KG1 (cell line): ENCODE measurements at regions not wholly inside any gene's neighbourhood (a gene's known extent, or its start where the extent isn't known, plus 50 kb on each side); places are given as distances from the start of the nearest gene placed in this dataset.

Experiments
- DNase-seq: peaks from one replicate; lab custom pipeline; 2025; lab: John Stamatoyannopoulos, UW

DNA sequence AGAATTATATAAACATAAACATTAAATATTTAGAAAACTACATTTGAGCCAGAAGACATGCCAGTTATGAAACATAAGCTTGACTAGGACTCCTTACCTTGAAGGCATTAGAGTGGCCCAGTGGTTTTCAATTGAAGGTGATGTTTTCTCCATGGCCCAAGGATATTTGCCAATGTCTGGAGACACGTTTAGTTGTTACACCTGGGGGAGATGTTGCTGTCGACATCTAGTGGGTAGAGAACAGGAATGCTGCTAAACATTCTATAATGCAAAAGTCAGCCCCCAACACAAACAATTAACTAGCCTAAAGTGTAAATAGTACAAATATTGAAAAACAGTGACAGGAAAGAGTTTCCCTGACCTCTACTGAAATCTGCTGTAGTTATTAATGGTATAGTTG lies 200.9 kb upstream of the HS3ST5 start:
- DNase-seq = no peak

DNA sequence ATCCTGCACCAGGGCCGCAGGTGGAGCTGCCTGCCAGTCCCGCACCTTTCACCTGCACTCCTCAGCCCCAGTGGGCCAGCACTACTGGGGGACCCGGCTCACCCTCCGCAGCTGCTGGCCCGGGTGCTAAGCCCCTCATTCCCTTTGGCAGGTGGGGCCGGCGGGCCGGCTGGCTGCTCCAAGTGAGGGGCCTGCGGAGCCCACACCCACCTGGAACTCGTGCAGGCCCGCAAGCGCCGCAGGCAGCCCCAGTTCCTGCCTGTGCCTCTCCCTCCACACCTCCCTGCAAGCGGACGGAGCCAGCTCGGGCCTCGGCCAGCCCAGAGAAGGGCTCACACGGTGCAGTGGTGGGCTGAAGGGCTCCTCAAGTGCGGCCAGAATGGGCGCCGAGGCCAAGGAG lies 199.0 kb upstream of the HS3ST5 start:
- no peak for DNase-seq

DNA sequence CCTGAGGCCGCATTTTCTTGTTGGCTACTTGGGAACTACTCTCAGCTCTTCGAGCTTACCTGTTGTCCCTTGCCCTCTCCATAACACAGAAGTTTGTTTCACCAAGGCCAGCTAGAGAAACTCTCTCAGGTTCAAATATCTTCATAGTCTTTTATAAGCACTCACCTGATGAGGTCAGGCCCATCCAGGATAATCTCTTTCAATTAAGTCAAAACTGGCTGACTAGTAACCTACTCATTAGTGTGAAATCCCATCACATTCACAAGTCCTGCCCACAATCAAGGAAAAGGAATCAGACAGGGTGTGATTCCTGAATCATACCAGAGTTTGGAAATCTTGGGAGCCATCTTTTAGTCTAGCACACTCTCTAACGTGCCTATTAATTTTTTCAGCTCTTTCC lies 195.2 kb upstream of the HS3ST5 start:
- DNase-seq = no peak

DNA sequence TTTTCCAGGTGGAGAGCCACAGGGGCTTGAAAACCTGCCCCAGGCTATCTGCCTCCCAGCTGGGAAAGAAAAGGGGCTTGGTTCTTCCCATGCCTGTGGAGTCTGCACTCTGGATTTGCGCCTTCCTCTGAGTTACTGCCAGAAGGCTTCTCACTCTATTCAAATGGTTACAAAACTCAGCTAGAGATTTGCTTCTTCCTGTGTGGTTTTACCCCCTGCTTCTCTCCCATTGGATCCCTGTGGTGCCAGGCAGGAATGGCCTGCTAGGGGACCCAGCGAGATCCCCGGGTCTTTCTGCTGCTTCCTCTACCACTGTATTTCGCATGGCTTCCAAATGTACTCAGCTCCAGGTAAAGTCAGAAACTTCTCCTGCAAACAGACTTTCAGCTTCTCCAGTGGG lies 192.0 kb upstream of the HS3ST5 start:
- DNase-seq = no peak

DNA sequence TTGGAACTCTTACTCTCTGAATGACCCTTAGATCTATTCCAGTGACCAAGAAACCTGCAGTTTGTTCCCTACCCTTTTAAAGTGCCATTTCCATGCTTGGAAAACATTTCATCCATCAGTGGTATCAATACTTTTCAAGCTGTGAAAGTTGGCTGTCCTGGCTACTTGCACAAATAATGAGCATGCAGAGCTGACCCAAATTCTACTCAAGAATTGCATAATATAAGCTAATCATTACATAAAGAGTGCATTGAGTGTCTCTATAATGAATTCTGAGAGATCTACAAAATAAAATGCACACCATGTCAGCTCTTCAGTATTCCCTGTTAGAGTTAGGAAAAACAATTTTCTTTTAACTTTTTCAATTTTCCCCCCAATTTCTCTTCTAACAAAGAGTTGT lies 181.3 kb upstream of the HS3ST5 start:
- DNase-seq = no peak

DNA sequence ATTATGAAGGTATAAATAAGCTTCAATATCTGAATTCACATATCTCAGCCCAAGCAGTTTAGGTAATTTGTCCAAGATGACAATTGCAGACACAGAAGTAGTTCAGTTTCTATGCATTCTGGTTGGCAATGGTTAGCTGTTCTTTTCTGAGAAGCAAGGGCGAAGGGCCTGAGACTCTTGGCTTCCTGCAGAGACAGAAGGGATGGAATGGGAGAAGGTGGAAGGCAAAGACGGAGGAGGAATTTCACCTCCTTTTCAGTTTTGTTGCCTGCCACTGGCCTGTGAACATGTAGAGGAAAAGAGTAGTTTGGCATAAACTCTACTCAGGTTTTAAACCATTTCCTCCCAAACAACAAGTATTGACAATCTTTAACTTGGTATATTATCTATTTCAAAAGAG lies 180.7 kb upstream of the HS3ST5 start:
- DNase-seq = no peak

DNA sequence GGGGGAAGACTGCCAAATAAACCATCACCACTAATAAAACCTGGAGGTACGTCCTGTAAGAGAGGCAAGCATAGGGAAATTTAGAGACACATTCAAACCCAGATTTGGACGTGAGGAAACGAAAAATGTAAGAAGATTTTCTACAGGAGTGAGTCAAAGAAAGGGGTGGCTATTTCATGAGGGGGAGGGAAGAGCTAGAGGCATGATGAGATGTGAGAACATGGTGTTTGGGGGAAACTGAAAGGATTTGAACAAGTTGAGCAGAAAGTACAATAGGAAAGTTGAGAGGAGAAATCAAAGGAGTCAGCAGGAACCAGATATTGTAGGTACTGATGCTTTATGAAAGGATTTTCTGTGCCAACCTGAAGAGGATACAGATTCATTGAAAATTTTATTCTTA lies 179.1 kb upstream of the HS3ST5 start:
- DNase-seq = no peak

DNA sequence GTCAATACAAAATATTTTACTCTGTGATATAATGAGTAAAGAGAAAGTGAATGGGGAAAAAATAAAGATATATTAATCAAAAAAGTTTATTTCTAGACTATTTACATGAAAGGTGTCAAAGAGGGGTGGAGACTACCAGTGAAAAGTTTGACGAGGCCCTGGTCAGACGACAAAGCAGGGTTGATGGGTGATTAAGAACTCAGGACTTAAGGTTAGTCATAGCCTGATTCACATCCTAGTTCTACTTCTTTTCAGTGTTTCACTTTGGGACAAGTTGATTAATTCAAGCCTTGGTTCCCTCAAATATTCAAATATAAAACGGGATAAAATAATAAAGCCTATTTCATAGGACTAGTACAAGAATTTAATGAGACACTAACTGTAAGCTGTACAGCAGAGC lies 178.2 kb upstream of the HS3ST5 start:
- DNase-seq = no peak

DNA sequence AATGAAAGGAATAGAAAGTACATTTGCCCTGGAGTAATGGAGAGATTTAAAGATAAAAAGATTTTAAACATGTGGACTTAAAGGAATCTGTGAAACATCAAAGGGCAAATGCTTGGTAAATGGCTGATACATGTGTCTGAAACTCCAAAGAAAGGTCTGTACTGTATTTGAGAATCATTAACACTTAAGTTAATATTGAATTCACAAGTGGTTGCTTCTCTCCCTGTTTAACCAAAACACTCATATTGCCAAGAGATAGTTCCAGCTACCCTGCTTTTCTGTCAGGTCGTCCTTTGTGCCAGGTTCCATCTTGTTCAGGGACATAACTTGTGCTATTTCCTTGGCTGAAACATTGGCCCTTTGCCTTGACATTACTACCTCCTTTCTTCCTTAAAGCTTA lies 171.3 kb upstream of the HS3ST5 start:
- no peak for DNase-seq

DNA sequence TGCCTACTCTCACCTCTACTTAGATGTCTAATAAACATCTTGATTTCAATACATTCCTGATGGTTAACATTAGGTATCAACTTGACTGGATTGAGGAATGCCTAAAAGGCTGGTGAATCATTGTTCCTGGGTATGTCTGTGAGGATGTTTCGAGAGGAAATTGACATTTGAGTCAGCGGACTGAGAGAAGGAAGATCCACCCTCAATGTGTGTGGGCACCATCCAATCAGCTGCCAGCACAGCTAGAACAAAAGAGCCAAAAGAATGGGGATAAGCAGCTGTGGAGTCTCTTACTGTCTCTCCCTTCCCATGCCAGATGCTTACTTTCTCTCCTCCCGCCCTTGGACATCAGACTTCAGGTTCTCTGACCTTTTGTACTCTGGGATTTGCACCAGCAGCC lies 128.6 kb upstream of the HS3ST5 start:
- DNase-seq = no peak

DNA sequence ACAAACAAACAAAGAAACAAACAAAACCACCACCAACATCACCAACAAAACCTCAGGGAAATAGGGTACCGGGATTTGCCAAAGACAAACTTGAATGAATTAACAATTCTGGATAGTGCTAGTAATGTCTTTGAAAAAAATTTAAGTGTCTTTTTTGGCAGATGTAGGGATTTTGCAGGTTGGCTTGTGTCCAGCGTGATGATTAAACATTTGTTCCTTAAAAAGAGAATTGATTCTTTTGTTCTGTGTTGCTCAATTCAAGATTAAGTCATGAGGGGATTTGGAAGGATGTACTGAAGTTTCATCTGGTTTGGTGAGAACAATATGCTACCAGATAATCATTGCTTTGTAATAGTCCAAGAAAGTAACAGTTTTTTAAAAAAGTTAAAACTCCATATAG lies 125.1 kb upstream of the HS3ST5 start:
- no peak for DNase-seq

DNA sequence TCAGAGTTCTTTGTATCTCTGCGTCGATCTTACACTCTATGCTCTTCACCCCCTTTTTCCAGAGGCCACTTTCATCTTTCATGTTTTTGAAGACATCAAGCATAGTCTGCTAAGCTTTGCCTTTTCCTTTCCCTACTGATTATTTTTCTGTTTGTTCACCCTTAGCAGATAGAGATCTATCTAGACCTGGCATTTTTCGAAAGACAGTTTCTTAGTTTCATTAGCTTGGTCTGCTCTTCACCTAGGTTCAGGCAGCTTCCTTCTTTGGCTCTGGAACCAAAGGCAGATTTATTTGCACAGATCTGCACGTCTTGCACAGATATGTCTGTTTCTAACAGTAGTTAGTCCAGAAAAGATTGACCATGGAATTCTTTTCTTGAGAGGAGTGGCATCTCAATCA lies 122.7 kb upstream of the HS3ST5 start:
- no peak for DNase-seq

DNA sequence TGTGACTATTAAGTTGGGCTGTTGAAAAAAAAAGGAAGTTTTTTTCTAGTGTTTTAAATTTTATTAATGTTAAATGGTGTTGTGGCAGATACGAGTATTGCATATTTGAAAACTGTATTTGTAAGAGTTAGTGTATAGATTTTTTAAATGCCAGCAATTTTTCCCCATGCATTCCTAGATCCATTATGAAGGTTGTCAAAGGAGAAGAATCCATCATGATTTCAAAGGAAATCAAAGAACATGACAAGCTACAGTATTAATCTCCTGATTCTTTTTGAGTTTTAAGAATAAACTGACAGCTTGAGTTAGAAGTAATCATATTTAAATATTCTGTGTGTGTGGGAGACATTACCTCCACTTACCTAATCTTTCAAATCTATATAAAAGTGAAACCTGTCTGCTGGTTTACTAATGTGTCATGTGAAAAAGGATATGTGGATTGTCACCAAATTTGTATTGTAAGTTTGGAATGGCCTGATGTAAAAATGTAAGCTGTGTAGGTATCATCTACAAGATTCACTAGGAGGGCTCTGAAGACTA lies 111.0 kb upstream of the HS3ST5 start:
- DNase-seq = no peak

DNA sequence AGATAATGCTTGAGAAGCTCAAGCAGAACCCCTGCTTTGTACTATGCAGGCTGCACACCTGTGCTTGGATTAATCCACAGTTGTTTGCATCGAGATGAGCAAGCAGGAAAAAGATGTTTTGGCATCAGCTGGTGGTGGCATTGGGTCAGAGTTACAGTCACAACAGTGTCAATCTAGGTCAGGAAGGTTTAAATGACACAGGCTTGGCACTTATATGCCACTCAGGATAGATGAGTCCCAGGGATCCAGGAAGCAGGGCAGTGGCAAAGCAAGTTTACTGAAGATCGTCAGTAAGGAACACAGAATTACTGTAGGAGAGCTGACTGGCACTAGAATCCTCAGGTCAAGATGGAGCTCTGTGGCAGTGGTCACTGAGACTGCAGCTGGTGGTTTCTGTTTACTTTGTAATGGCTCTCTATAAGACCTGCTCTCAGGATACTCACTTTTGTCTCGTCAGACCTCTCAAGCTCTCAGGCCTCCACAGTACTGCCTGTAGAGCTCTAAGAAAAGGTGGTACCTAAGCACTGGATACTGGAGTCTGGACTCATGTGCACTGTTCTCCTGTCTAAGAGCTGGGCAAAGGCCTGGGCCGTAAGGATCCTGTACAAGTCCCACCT lies 110.1 kb upstream of the HS3ST5 start:
- DNase-seq = no peak

DNA sequence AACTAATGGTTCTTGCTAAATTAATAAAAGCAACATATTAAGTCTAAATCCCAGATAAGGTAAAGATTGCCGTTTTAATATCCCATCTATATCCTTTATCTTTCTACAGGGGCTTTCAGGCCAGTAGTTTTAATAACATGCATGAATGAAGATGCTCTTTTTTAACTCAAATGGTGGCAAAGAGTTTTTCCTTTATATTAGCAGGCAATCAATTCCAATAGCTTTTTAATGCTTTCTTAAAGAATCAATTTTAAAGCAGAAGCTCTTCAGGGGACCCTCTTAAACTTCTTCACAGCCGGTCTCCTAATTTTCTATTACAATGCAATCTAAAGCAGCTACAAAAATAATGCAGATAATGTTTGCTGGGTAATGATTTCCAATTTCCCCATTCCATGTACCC lies 107.8 kb upstream of the HS3ST5 start:
- DNase-seq = no peak

DNA sequence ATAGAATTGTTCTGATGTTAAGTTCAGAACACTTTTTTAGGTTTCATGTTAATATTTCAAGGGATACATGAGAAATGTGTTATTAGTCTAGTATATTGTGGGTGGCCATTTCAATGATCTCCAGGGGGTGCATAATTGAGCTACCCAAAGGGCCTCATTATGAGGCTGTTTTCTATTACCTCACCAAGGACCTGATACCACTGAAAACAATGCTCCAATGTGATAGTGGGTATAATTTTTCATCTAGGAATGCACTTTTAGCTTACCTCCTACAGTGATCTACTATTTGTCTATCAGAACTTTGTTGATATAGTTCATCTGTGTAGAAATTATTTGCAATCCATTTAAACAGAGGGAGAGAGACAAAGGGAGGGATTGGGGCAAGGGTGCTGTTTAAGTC lies 106.8 kb upstream of the HS3ST5 start:
- no peak for DNase-seq

DNA sequence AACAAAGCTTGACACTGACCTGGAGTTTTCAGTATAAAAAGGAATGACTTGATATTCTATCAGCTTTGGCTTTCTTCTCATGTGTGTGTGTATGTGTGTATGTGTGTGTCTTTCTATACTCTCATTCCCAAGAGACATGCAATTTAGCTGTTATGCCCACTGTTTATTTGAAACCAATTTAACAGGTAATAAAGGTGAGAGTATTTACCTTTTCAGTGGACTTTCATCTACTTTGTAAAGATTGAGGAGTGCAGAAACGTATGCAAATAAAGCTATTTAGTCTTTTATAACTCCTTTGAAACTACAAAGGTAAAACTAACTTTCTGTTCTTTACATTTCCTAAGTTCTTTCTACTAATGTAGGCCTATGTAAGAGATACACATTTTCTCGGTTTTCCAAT lies 103.5 kb upstream of the HS3ST5 start:
- no peak for DNase-seq

DNA sequence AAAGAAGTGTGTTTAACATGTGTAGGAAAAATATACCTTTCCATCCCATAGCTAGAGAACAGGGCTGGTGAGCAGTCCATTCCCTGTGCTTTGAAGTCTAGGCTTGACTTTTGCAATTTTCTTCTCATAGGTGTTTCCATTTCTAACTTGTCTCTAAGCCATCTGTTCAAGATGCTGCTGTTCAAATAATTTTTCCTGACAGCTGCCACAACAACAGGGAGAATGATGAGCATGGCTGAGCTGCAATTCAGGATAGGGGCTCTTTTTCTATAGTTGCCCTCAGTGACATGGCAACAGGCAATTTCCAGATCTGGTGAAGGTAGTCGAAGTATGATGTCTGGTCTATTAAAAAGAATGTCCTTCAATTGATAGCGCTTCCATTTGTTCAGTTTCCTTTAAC lies 103.0 kb upstream of the HS3ST5 start:
- no peak for DNase-seq

DNA sequence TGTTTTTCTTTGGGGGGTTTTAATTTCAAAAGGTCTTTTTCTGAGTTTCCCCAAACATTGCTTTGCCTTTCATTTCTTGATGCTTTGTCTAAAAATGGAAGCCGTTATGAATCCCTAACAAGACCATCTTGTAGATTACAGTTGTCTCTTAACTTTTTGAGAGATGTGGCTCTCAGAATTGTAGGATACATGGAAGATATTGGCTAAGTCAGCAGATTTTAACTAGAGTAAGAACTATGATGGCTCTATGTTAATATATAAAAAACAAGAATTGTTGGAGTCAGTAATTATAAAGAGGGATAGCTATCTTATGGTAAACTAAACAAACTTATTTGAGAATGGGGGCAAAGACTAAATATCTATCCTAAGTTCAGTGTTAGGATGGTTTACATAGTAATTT lies 96.6 kb upstream of the HS3ST5 start:
- DNase-seq = no peak

DNA sequence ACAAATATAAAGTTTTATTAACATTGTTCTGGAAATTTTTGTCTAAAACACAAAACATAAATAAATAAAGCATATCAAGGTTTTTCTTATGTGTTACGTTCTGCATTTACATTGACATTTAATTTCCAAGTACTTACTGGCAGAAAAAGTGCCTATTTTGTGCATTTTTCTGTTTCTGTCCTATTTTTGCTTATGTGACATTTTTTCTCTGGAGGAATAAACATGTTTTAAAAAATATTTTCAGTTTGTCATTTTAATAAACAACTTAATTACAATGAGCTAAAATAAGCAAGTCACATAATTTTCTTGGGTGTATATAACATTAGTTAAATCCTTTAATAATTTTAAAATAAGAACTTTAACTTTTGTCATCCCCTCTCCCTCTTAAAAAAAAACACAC lies 94.4 kb upstream of the HS3ST5 start:
- DNase-seq = no peak

DNA sequence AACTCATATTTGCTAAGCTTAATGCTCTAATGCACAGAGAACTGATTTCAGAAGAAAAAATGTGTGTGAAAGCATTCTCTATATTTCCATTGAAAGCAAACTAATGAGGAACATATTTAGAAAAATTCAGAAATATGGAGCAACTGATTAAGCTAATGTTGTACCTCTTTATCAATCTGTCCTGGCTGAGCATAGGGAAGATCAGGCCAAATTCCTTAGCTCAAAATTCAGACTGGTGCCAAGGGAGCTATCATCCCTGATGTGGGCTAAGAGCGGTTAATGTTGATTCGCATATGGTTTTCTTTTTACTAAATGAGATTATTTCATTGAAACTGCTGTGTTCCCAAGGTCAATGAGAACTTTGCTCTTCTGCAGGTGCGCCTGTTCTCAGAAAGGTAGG lies 93.9 kb upstream of the HS3ST5 start:
- no peak for DNase-seq

DNA sequence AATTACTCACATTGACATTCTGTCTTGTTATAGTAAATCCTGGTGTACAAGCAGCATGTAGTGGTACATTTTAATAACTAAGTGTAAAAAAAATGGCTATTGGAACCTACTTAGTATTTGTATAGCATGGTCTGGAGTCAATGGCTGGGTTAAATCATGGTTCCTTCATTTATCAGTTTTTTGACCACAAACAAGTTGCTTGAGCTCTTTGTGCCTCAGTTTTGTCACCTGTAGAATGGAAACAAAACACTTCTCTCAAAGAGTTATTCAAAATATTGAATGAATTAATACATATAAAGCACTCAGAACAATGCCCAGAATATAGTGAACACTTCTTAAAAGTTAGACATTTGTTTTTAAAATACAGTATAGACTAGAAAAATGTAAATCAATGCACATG lies 93.2 kb upstream of the HS3ST5 start:
- DNase-seq = no peak

DNA sequence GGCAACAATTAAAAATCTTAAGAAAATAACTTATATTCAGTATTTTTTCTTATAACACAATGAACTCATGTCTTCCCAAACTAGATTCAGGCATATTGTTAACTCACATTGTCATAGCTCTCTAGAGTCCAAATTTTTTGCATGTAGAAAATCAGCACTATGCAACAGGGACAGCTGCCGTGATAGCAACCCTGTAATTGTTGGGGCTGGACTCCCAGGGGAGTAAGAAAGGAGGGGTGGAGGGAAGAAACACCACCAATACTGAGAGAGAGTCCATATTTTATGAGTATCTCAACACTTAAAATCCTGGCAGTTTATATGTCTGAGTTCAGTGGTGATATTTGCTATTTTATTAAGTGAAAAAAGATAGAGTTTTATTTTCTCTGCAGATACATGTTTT lies 89.6 kb upstream of the HS3ST5 start:
- DNase-seq = no peak

DNA sequence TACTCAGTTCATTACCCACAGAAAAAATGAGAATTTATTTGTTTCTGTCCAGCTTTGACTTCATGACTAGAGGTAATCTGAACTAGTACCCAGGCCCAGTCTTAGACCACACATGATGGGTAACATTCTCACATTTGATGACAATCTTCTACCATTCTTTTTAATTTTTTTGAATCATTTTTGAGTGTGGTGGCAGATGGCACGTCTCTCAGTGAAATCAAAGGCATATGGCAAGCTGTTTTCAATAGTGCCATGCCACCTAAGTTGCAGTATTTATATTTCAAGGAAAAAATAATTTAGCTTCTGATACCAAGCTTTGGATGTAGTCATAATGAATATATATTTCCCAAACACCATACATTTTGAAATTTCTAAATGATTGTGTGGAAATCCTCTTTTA lies 88.8 kb upstream of the HS3ST5 start:
- DNase-seq = no peak
